ENCODE measurements at regions not wholly inside any gene's neighbourhood (a gene's known extent, or its start where the extent isn't known, plus 50 kb on each side); places are given as distances from the start of the nearest gene placed in this dataset.
"Not testable (repeated sequence)": the region's sequence is repeated elsewhere in the genome, so short reads cannot be mapped to it uniquely, and the experiment has no call there.

DNA sequence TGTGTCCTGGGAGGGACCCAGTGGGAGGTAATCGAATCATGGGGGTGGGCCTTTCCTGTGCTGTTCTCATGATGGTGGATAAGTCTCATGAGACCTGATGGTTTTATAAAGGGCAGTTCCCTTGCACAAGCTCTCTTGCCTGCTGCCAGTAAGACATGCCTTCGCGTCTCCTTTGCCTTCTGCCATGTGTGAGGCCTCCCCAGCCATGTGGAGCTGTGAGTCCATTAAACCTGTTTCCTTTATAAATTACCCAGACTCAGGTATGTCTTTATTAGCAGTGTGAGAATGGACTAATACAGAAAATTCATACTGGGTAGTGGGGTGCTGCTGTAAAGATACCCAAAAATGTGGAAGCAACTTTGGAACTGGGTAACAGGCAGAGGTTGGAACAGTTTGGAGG, 300.0 kb upstream of the ZFP42 start:
- not testable (repeated sequence) for DNase-seq

DNA sequence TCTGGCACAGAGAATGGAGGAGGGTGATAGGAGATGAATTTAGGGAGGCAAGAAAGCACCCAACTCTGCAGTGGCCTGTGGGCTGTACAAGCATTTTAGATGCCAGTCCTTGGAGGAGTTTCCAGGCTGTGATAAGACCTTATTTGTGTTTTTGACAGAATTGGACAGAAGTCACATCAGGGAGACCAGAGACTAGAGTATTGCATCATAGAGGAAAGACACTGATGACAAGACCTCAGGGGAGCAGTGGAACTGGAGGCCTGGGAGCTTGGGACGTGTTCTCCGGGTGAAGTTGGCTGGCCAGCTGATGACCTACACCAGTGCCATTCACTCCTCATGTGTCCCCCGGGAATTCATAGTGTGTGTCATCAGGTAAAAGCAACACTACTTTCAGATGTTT, 284.0 kb upstream of the ZFP42 start:
- DNase-seq = no peak

DNA sequence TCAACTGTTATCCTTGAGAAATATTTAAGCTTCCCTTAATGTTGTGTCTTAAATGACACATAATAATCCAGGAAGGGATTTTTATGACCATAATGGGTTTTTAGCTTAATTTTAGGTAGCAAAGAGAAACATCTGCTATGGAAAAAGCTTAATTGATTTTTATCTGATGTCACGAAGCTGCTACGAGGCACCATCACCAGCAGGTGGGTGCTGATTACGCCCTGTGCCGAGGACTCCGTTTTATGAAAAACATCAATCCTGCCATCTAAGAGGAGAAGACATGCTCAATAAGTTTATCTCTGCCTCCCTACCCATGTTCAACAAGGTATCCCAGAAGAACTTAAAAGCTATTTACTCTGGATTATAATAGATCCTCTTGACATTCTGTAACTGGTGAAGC, 280.6 kb upstream of the ZFP42 start:
- DNase-seq = no peak

DNA sequence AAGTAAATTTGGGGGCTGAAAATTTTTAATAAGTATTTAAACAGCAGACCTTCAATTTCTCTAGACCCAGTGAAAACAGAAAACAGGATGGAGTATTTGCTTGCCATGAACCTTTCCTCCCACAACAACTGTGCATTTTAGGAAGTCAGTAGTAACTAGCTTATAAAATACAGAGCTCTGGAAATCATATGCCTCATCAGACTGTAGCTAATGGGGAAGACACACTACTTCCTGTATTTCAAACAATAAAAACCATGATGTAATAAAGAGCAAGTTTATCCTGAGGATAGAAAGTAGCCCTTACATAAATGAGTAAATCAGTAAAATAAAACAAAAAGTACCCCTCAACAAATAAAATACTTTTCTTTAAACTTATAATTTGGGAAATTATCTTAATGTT, 280.1 kb upstream of the ZFP42 start:
- no peak for DNase-seq

DNA sequence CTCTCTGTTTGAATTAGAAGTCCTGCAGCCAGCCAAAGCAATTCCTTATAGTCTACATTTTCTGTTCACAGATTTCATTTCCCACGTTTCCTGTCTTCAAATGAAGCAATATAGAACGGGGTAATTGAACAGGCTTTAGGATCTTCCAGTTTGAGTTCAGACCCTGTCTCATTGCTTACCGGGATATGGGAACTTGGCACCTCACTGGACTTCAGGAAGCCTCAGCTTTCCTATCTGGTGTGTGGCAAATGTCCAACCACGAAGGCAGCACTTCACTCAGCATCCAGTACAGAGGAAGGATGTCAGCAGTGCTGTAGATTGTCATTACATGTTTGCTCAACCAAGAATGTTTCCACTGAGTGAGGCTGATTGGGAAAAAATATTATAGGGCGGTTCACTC, 271.1 kb upstream of the ZFP42 start:
- DNase-seq = no peak

DNA sequence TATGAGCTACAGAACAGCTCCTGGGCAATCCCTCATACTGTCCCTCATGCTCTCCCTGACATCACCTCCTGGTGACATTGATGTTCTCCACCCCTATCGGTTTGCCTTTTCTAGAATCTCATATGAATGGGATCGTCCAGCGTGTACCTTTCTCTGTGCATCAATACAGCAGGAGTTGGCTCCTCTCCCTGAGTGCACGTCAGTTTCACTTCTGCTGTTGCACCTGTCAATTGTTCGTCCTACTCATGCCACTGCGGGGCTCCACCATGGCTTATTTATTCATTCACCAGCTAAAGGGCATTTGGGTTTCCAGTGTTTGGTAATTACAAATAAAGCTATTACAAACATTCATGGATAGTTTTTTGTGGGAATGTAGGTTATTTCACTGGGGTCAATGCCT, 269.1 kb upstream of the ZFP42 start:
- DNase-seq = no peak

DNA sequence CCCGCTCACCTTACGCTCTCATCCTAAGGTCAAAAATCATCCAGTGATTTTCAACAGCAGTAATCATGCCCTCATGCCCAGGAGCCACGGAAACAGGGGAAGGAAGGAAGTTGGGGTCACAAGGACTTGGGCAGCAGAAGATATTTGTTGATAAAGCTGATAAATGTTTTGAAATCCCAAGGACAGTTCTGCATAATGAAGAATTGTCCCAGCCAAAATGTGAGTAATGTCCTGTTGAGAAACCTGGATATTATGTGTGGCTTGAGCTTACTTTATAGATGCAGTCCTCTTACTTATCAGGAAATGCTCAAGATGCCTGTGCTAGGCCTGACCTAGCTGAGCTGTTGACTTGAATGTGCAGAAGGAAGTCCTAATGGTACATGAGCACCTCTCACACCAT, 263.0 kb upstream of the ZFP42 start:
- DNase-seq = no peak

DNA sequence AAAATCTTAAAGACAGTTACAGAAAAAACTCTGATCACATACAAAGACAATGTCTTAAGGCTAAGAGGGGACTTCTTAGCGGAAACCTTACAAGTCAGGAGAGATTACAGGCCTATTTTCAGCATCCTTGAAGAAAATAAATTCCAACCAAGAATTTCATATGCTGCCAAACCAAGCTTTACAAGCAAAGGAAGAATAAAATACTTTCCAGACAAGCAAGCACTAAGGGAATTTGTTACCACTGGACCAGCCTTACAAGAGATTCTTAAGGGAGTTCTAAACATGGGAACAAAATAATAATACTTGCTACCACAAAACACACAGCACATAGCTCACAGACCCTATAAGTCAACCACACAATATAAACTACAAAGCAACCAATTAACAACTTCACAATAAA, 255.8 kb upstream of the ZFP42 start:
- no peak for DNase-seq

DNA sequence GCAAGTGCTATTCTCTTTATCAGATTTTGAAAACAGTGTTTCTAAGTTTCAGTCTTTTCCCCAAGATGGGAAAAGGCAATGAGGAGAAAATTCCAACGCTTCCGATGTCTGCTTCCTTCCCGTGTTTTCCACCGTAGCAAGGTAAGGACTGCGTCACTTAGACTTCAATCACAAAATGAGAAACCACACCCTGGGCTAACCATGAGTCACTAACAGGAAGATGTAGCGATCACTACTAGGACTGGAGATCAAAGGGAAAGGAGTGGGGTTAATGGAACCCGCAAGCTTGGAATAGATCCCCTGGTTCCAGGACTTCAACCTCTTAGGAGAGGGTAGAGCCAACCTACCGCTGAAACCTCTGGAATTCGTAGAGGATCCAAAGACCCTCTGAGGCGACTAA, 250.7 kb upstream of the ZFP42 start:
- no peak for DNase-seq

DNA sequence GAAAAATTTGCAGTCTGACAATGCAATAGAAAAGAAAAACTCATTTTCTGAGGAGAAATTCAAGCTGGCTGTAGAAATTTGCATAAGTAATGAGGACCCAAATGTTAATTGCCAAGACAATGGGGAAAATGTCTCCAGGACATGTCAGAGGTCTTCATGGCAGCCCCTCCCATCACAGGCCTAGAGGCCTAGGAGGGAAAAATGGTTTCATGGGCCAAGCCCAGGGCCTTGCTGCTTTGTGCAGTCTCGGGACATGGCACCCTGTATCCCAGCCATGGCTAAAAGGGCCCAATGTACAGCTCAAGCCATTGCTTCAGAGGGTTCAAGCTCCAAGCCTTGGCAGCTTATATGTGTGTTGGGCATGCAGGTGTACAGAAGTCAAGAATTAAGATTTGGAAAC, 244.9 kb upstream of the ZFP42 start:
- not testable (repeated sequence) for DNase-seq

DNA sequence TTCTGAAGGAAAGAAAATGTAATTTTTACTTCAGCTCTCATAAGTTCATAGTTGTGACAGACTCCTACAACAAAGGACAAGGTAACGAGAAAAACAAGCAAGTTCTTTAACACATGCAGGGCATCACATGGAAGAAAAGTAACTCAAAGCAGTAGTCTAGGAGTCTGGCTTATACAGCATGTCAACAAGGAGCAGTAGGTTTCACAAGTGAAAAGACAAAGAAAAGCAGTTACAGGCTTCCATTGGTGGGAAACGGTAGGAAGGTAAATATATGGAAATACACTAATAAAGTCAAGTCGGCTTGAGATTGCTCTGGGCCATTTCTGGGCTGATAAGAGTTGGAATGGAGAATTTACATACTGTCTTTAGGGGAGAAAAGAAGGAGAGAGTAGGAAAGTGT, 228.4 kb upstream of the ZFP42 start:
- no peak for DNase-seq

DNA sequence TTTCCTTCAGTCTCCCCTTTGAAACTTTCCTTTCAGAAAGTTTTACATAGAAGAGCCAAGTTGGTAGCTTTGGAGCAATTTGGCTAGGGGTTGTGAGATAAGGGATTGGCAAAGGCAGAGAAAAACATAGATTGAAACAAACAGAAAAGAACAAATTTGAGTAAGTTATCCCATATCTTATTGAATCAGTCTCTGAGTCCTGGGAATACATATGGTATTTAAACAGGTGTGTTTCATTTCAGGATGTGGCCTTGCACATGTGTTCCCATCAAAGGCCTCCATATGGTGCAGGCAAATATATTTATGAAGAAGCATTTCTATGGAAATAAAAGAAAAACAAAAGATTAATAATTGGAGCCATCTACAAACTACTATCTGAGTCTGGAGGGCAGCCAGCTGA, 227.9 kb upstream of the ZFP42 start:
- DNase-seq = no peak

DNA sequence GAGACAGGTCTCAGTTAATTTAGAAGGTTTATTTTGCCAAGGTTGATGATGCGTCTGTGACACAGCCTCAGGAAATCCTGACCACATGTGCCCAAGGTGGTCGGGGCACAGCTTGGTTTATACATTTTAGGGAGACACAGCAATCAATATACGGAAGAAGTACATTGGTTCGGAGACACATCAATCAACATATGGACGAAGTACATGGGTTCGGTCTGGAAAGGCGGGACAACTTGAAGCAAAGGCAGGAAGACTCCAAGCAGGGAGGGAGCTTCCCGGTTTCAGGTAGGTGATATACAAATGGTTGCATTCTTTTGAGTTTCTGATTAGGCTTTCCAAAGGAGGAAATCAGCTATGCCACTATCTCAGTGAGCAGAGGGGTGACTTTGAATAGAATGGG, 225.2 kb upstream of the ZFP42 start:
- no peak for DNase-seq

DNA sequence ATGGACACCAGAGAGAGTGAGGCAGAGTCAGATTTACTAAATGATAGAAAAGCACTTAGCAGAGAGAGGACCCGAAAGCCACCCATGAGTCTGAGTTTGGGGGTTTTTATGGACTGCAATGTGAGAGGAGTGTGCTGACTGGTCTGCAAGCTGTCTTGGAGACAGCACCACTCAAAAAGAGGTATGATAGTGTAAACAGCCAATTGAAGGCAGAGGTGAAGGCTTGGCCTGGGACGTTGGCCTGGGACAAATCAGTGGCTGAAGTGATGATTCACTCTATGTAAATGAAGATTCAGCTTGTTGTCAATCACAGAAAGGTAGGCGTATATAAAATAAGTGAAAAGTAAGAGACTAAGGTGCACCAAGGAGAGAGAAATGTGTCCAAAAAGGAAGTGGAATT, 217.6 kb upstream of the ZFP42 start:
- no peak for DNase-seq

DNA sequence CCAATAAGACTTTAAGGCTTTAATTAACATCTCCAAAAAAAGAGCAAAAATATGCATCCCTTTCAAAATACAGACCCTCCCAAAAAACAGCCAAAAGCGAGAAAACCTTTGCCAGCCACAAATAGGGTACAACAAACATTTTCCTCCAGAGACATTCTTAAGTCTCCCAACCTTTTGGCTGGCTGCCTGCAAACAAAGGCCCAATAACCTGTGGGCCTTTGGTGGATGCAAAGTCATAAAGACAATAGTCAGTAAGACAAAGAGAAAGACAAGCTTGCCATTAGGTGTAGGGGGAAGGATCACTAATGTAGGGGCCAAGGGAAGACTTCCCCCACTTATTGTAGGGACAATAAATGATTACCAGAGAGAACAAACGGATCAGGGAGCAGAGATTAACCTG, 215.5 kb upstream of the ZFP42 start:
- no peak for DNase-seq

DNA sequence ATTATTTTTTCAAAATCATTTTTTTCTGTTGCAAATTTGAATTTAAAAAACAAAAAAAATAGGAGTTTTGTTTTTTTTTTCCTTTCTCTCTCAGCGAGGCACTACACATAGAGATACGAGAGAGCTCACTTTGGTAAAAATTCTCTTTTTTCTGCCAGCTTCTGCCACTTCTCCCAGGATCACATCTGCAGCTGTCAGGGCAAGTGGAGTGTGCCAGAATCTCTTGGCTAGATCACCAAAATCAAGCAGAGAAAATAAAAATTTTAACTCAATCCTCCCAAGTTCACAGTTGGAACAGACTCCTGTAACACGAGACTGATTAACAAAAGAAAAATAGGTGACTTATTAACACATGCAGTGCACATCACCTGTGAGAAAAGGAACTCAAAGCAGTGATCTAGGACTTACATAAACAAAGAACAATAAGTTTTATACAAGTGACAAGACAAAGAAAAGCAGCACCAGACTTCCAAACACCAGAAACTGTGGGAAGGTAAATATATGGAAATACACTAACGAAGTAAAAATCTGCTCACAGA, 213.2 kb upstream of the ZFP42 start:
- DNase-seq = no peak

DNA sequence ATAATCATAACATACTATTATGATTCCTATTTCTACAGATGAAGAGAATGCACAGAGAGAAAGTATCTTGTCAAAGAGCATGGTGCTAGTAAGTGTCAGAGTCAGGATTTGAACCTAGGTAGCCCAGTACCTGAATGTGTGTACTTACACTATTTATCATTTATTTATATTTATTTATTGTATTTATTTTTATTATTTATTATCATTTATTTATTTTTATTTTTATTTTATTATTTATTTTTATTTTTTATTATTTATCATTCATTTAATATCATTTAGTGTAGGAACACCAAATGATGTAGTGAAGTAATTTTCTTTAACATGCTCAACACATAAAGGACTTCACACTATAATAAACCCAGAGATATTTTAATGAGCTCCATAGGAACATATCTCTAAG, 209.4 kb upstream of the ZFP42 start:
- DNase-seq = no peak

DNA sequence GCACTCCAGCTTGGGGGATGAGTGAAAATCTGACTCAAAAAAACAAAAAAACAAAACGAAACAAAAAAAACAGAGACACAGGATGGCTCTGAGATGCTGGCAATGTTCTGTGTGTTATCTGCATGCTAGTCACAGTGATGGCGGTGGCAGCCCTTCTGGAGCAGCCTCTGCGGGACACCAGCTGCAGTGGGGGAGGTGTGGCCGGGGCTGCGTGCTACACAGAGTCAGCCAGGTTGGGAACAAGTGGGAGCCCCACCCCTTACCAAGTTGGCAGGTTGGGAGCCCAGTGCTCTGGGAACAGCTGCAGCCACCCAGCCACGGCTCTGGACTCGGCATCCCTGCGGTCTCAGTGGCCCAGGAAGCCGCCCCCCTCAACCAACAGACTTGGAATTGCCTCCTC, 206.5 kb upstream of the ZFP42 start:
- DNase-seq = no peak

DNA sequence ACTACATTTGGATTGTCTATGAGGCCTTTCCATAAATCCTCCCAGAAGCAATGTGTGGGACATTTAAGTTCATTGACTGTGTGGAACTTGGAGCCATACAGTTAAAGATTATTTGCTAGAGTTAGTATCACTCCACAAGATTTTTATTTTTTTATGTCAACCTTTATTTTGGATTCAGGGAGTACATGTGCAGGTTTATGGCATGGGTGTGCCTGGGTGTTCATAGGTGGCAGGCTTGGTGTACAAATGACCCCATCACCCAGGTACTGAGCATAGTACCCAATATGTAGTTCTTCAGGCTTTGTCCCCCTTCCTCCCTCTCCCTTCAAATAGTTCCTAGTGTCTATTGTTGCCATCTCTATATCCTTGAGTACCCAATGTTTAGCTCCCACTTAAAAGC, 199.8 kb upstream of the ZFP42 start:
- DNase-seq = no peak

DNA sequence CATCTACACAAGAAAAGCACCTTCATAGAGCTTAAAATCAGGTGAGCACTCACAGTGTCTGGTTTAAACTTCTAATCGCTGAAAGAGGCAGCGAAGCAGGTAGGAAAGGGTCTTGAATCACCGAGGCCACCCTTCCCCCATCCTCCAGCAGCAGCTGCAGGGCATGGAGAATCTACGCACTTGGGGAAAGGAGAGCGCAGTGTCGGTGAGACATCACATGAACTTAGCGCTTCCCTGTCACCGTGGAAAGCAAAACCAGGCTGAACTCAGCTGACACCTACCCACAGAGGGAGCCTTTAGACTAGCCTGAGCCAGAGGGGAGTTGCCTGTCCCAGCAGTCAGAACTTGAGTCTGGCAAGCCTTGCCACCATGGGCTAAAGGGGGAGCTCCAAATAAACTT, 197.2 kb upstream of the ZFP42 start:
- no peak for DNase-seq

DNA sequence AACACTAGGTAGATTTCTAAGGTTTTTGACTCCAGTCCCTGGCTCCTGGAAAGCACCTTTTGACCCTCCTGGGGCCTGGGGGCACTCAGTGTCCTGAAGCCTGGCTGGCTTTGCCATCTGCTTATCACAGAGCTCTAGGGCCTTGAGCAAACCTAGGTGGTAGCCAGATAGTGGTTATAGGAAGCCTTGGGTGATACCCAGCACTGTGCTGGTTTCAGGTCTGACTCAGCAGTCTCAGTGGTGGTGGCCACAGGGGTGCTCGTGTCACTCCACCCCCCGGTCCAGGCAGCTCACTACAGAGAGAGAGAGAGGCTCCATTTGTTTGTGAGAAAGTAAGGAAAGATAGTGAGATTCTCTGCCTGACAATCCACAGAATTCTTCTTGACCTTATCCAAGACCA, 195.8 kb upstream of the ZFP42 start:
- no peak for DNase-seq

DNA sequence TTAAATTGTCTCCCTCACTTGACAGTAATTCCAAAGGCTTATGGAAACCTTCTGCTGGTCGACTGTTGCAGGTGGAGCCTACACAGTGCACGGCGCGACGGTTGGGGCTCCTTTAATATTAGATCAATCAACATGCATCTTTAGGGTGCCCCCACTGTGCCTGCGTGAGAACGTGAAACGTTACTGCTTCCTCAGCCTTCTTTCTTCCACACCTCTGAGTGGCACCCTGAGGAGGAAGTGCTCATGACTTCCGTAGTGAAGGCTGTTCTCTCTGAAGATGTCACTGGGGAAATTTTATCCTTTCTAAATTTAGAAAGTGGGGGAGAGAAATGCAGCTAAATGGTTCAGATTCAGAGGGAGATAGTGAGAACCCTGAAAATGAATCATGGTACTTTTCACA, 184.0 kb upstream of the ZFP42 start:
- DNase-seq = no peak

DNA sequence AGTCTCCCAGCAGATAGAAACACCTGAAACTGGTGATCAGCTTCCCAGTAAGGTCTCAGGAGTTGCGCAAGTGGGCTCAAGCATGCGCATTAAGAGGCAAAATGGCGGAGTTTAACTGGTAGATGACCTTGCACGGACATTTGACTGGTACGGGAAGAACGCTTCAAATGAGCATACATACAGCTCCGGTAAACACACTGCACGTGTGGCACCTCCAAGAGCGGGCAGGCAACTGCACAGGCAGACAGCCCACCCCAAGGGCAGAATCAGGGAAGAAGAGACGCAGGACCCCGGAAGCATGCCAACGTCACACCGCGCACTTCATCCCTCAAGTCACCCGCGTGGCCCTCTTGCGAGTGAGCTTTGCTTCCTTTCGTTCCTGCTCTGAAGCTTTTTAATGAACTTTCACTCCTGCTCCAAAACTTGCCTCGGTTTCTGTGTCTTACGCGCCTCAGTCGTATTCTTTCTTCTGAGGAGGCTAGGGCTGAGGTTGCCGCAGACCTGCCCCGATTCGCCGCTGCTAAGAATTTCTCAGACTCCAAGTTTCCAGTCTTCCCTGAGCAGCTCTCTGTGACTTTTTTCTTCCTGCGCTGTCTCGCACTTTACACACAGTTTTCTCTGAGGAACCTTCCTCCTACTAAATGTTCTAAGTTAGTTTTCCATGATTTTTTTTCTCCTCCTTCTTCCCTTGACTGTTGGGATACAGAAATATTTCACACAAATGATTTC, 180.7 kb upstream of the ZFP42 start:
- DNase-seq = no peak

DNA sequence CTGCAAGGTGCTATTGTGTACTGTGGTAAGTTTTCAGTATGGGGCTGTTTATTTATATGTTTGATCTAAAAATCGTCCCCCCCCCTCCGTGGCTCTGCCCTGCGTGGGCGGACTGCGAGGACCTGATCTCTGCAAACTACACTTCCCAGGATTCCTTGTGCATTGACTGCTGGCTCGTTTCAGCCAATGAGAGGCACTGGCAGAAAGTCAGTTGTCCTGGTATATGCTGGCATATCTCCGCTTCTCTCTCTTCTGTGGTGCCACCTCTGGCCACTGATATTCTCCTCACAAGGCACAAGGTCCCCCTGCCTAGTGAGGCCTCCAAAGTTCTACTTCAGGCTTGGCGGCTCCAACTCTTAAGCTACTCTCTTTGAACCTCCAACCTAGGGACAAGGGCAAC, 168.8 kb upstream of the ZFP42 start:
- DNase-seq = no peak

DNA sequence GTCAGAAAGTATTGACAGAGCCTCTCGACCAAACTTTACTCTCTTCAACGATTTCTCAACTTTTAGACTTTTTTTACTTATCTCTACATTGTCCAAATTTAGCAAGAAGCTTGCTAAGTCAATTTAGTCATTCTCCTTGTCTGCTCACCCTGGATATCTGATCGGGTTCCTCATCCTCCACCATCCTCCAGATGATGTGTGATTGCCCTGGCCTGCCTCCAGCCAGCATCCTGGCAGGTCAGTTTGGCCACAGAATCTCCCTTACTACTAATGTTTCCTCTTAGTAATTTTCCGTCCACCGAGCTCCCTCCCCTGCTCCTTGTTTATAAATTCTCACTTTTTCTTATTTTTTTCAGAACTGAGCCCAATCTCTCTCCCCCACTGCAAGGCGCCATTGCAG, 167.9 kb upstream of the ZFP42 start:
- DNase-seq = no peak

DNA sequence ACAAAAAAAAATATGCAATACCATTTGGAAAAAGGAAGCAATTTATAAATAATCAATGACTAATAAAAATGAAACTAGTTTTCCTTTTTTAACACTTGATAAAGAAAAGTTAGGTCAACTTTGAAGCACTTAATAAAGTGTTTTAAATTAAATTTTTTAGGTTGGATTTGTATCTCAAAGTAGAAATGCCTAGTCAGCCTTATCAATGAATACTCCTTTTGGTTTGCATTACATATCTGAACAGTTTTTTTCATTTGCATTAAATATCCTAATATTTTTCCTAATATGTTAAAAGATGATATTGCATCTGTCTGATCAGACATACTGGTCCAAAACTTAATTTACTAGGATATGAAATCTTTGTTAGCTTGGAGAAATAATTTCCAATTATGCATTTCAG, 155.8 kb upstream of the ZFP42 start:
- no peak for DNase-seq
